EL (cell line): ENCODE measurements at regions not wholly inside any gene's neighbourhood (a gene's known extent, or its start where the extent isn't known, plus 50 kb on each side); places are given as distances from the start of the nearest gene placed in this dataset.

ENCODE experiments used
- DNase-seq: peaks from one replicate; pipeline ENCODE4 v3.0.0-alpha.2; 2016

GRCh38 chr18:67621906-67622305 is 105.4 kb upstream of the DSEL start:
- no peak for DNase-seq

DNA sequence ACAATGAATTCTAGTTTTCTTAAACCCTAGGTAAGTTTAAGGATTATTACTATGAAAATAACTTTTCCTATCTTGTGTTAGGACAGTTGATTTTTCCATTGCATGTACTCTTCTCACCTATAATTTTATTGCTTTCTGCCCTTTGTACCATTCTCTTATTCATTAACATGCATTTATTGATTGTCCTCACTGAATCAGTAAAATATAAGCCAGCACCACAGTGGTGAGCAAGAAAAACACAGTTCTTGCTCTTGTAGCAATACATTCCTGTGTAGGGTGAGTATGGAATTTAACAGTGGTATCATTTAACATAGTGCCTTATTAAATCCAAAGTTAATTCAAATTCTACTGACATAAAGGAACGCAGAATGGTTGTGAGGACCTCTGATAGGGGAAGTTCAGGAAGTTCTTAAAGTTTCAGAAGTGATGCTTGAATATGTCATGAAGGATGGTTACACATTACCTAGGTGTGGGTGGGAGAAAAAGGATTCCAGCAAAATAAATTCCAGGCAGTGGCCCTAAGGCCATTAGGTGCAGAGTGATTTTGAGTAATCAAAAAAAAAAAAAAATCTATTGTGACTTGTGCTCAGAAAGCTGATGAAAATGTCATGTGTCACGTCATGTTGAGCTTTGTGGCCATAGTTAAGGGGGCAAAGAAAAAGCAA is 104.7 kb upstream of the DSEL start:
- no peak for DNase-seq

DNA sequence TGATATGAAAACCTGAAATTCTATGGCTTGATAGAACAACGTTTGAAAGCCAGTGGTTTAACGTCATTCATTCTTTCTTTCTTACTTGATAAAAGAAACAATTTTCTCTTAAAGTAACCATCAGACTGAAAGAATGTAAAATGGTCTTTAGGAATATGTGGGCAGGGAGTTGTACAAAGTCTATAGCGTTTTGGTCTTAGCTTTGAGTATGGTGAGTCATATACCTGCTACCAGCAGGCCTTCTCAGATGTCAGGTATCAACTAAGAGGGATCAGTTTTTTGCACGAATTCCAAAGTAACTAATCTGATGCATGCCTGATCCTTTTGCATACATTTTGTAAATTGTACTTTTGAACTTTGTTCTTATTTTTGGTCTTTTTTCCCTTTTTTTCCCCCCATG is 101.5 kb upstream of the DSEL start:
- DNase-seq: no peak

GRCh38 chr18:67615876-67616275 is 99.4 kb upstream of the DSEL start:
- DNase-seq: no peak

DNA sequence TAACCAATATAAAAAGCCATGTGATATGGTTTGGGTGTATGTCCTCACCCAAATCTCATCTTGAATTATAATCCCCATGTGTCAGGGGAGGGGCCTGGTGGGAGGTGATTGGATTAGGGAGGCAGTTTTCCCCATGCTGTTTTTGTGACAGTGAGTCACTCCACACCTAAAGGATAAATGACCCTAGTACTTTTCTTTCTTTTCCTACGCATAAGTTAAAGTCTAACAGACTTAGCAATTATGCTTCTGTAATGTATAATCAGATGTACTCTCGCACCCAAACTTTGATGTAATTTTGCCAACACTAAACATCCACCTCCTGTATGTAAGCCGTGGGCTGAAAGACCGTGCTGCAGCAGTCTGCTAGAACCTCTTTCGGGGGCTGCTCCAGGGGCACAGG is 97.2 kb upstream of the DSEL start:
- no peak for DNase-seq

DNA sequence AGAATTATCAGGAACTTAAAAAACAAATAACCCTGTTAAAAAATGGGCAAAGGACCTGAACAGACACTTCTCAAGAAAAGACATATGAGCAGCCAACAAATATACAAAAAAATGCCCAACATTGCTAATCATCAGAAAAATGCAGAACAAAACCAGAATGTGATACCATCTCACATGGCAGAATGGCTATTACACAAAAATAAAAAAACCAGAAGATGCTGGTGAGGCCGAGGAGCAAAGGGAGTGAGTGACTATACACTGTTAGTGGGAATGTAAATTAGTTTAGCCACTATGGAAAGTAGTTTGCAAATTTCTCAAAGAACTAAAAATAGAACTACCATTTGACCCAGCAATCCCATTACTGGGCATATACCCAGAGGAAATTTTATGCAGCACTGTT is 95.8 kb upstream of the DSEL start:
- DNase-seq: no peak

DNA sequence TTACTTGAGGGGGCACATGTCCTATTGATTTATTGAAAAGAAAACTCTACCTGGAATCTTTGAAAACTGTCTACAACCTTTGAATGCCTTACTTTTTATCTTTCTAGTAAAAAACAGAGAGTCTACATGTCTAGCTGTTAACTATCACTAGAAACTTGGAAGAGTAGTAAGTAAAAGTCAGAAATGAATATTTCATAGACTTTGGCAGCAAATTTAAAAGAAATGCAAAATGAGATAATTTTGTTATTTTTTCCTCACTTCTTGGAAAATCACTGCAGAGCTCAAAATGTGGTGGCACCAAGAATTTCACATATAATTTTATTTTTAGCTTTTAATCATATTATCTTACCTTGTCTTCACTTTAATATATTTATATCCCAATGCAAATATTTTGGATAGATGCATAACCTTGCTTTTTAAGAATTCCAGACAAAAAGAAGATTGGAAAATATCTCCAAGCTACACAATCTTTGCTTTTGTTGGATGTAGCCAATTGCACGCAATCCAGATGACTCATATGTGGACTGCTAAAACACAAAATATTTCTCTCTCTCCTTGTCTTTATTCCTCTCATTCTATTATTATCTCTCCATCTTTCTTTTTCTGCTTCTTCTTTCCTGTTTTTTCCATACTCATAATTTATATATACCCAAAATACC is 92.2 kb upstream of the DSEL start:
- peak; percentile 47 for DNase-seq

- no peak for DNase-seq
These were observed 91.7 kb upstream of the DSEL start for GRCh38 chr18:67608191-67608590.

GRCh38 chr18:67600181-67601180 is 84.0 kb upstream of the DSEL start:
- DNase-seq: peak; percentile 89

DNA sequence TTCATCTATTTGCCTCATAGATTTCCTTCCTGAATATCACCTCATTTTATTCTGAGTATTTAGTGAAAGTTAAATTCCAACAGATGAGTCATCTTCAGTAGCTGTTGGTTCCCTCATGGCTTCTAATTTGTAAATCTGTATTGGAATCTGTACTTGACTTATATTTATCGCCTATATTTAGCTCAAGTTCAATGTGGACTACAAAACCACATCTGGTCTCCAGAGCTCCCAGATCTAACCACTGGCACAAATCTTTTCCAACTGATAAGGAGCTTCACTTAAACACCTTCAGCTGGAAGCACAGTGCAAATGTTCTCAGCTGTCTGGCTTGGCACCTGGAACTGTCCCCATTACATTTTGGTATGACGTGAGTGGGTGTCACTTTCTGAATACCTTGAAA is 82.8 kb upstream of the DSEL start:
- peak; percentile 75 for DNase-seq

- no peak for DNase-seq
These were observed 81.2 kb upstream of the DSEL start for GRCh38 chr18:67597759-67598158.

DNA sequence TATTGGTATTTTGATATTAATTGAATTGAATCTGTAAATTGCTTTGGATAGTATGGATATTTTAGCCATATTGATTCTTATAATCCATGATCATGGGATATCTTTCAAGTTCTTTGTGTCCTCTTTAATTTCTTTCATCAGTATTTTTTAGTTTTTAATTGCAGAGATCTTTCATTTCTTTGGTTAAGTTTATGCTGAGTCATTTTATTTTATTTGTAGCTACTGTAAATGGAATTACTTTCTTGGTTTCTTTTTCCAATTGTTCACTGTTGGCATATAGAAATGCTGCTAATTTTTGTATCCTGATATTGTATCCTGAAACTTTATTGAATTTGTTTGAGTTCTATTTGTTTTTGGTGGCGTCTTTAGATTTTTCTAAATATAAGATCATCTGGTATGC is 79.5 kb upstream of the DSEL start:
- DNase-seq: no peak

DNA sequence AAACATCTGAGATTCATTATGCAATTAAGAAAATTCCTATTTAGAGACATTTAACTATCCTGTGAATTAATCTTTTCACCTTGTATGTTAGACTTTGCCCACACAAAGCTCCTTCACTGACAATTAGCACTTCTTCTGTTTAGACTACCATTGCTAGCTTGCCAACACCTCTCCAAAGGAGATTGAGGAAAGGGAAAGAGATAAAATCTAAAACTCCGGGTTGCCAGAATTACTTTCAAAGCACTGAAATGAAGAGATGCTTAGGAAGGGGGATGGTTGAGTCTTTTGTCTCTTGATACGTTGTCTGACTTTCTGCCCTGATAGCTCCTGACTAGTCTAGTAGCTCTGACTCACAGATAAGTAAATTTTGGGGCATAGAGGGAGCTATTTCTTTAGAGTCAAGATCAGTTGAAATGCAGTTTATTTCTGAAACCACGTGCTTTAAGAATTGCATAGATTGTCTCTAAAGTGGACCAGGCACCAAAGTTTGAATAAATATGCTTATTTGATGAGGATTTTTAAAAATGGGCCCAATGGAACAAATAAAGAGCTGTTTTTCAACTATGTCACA is 74.1 kb upstream of the DSEL start:
- peak; percentile 33 for DNase-seq

DNA sequence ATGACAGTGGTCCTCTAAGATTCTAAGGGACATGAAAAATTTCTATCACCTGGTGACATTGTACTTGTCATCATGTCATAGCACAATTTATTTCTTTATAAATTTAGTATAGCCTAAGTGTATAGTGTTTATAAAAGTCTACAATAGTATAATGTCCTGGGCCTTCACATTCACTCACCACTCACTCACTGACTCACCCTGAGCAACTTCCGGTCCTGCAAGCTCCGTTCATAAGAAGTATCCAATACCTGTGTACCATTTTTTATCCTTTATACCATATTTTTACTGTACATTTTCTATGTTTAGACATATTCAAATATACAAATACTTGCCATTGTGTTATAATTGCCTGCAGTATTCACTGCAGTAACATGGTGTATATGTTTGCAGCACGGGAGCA is 72.8 kb upstream of the DSEL start:
- peak; percentile 41 for DNase-seq

- no peak for DNase-seq
These were observed 69.6 kb upstream of the DSEL start for GRCh38 chr18:67586101-67586500.

GRCh38 chr18:67583621-67584020 is 67.1 kb upstream of the DSEL start:
- DNase-seq: peak; percentile 57

- no peak for DNase-seq
These were observed 66.0 kb upstream of the DSEL start for GRCh38 chr18:67582488-67582887.

GRCh38 chr18:67581178-67581577 is 64.7 kb upstream of the DSEL start:
- DNase-seq: no peak

- DNase-seq: peak; percentile 24
These were observed 60.9 kb upstream of the DSEL start for GRCh38 chr18:67577386-67577785.

DNA sequence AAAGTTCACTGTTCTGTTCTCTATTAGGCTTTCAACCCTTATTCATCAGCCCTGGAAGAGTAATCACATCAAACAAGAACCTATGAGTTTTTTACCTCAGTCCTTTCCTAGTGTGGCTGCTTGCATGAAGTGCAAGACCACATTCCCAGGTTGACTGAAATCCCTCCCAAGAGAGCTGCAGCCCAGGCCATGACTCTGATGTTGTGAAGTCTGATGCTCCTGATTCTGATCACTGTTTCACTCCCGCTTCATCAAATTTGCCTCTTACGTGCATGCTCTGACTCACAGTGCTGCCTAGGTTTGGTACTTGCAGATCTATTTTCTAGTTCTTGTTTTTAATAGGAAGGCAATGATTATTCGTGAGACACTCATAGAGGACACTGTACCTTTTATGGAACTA is 58.2 kb upstream of the DSEL start:
- no peak for DNase-seq

- no peak for DNase-seq
These were observed 51.6 kb upstream of the DSEL start for GRCh38 chr18:67568166-67568565.
